DMS 273 (cell line): ENCODE measurements at regions not wholly inside any gene's neighbourhood (a gene's known extent, or its start where the extent isn't known, plus 50 kb on each side); places are given as distances from the start of the nearest gene placed in this dataset.
A peak's percentile ranks its signal among the peaks of the same experiment; 100 is the strongest.
"Not testable (repeated sequence)": the region's sequence is repeated elsewhere in the genome, so short reads cannot be mapped to it uniquely, and the experiment has no call there.

ENCODE experiments used
- DNase-seq: peaks from one replicate; lab custom pipeline; 2025; ENCODE audit not compliant: unreplicated experiment; lab: John Stamatoyannopoulos, UW

DNA sequence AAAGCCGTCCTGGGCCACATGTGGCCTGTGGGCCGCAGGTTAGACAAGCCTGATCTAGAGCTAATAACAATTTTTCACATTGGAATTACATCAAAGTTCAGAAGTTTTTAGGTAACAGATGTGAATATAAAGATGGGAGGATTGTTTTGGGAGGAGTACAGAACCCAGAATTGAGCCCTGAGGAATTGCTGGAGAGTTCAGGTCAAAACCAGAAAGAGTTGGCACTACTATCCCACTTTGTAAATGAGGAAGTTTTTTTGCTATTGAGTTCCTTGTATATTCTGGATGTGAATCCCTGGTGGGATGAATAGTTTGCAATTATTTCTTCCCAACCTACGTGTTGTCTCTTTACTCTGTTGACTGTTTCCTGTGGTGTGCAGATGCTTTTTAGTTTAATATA, 109.5 kb upstream of the LIPC start:
- no peak for DNase-seq

DNA sequence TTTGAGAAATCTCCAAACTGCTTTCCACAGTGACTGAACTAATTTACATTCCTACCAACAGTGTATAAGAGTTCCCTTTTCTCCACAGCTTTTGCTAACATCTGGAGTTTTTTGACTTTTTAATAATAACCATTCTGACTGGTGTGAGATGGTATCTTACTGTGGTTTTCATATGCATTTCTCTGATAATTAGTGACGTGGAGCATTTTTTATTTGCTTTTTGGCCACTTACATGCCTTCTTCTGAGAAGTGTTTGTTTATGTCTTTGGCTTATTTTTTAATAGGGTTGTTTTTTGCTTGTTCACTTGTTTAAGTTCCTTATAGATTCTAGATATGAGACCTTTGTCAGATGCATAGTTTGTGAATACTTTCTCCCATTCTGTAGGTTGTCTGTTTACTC, 108.5 kb upstream of the LIPC start:
- not testable (repeated sequence) for DNase-seq

DNA sequence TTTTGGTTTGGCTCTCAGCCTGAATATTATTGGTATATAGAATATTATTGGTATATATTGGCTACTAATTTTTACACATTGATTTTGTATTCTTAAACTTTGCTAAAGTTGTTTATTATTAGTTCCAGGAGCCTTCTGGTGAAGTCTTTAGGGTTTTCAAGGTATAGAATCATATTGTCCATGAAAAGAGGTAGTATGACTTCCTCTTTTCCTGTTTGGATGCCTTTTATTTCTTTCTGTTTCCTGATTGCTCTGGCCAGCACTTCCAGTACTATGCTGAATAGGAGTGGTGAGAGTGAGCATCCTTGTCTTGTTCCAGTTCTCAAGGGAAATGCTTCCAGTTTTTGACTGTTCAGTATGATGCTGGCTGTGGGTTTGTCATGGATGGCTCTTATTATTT, 107.3 kb upstream of the LIPC start:
- no peak for DNase-seq

DNA sequence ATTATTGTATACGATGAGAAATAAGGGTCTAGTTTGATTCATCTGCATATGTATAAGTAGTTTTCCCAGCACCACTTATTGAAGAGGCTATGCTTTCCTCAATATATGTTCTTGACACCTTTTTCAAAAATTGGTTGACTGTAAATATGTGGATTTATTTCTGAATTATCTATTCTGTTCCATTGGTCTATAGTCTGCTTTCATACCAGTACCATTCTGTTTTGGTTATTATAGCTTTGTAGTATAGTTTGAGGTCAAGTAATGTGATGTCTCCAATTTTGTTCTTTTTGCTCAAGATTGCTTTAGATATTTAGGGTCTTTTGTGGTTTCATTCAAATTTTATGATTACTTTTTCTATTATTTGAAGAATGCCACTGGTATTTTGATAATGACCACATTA, 103.8 kb upstream of the LIPC start:
- no peak for DNase-seq

DNA sequence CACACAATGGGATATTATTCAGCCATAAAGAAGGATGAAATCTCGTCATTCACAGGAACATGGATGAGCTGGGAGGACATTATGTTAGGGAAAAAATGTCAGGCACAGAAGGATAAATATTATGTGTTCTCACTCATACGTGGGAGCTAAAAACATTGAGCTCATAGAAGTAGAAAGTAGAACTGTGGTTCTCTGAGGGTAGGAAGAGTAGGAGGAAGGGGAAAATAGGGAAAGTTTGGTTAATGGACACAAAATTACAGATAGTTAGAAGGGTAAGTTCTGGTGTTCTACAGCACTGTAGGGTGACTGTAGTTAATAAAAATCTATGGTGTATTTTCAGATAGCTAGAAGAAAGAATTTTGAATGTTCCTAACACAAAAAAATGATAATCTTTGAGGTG, 102.6 kb upstream of the LIPC start:
- DNase-seq = no peak

DNA sequence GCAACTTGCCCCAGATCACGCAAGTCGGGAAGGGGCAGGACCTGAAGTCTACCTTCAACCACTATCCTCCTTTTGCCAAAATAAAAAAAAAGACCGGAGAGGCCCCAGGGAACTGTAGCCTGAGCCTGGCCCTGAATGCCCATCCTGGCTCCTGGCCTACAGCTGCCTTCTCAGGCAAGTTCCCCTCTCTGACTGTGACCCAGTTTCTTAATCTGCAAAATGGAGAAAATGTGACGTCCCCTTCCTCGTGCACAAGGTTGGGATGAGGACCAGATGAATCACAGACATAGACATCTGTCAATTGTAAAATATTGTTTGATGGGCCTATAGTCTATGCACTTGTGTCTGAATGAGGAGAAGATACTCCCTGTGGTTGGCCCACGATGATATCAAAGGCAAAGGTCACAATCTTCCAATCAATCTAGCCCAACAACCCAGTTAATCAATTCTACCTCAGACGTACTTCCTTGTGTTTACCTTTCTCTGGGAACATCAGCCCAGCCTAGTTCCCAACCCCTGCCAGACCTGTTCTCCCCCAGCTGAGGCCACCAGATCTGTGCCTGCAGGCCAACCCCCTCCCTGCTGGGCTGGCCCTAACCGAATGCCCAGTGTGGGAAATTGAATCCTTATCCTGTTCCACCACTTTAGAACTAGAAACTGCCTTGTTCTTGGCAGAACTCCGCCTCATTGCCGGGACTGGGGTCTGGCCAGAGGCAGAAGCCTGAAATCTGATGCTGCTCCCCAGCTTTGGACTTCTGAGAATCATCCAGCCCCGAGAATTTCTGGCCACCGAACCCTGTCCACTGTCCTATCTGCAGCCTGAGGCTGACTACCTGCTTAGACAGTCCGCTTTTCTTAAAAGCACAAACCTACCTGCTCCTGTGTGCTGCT, 101.8 kb upstream of the LIPC start:
- DNase-seq = no peak

DNA sequence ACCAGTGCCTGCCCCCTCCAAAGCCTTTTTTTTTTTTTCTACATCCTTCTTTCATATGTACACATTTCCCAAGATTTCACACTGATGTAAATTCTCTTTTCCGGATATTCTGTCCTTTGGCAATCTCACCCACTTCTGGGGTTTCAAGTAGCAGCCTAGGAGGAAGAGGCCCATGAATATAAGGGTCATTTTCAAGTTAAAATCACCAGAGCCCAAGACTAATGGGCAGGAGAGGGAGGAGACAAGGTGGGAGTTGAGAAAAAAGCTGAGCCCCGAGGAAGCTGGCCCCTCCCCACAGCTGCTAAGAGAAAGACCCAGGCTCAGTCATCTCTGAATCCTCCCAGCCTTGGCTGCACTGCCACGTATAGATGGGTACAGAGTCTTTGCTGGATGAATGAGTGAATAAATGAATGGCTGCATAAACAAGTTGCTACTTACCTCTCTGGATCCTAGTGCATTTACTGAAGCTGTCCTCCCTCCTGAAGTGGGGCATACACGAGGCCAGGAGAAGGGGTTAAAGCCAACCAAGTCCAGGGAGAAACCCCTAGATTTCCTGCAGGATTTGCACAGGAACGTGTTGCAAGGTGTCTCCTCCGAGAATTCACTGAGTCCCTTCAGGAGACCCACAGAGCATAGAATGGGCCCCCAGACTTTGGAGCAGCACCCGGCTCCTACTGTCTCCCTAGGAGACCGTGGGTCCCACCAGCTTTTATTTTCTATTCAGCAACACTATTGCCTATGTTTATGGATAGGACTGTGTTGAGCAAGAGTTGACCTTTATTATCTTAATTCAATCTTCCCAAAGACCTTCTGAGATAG, 100.8 kb upstream of the LIPC start:
- no peak for DNase-seq

DNA sequence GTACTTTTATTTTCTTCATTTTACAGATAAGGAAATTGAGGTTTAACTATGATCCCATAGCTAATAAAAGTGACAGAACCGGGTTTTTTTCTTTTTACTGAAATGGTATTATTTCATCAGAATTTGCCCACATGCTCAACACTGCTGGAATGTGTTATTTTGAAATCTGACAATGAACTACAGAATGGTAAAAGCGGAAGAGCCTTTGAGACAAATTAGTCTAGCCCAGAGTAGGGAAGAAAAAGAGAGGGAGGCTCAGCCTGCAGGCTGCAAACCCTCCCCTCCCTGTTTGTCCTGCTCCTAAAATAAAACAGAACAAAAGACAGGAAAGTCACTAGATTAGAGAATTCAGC, 100.3 kb upstream of the LIPC start:
- no peak for DNase-seq

DNA sequence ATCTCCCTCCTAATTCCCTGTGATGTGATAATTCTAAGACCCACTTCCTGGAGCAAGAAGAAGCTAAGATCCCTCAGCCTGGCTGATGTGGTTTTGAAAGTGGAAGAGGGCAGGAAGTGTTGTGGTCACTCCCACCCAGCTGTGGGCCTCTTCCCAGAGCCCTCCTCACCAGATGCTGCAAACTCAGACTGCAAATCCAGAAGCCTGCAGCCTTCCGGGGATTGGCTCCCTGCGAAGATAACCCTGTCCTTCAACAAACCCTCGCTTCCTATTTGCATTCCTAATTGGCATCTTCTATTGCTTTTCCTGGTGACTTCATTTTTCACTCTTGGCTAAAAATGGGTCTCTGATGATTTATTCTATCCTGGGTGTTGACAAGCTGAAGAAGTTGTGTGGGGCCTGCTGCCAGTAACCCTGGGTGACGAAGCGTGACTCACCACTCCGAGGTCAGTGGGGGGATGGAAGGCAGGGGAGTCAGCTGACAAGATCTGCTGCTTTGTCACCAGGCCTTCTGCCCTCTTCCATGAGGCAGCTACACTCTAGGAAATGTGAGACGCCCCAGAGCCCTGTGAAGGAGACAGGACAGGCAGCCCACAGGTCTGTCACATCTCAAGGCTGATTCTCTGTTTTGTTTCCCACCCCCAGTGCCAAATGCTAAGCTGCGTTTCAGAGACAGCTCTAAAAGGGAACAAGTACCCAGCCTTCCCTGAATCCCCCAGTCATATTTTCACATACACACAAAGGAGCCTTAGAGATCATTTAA, 99.7 kb upstream of the LIPC start:
- peak; percentile 98 for DNase-seq

DNA sequence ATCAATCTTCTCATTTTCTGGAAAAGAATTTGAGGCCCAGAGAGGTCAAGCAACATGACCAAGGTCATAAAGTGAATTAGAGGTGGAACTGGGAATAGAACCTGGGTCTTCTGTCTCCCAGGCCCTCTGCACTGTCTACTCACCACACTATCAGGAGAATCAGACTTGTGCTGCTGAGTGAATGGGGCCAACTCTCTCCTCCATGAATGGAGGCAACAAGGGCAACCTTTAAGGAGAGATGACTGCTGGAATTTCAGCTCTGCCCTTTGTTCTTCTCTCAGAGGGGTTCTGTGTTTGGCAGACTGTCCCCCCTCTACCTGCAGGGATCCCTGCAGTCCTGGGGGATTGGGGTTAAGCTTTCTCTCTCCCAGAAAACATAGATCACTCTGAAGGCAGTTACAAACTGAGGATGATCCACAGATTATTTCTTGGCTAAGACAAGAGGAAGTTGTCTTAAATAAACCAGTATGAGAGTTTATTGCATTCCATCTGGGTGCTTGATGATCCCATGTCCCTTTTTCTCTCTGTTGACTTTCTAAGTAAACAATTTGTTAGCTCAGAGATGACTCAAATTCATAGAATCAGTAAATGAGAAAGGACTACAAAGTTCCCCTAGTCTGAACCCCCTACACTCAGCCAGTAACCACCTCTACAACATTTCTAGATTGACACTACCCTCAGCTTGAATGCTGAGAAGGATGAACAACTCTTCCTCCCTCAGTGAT, 99.0 kb upstream of the LIPC start:
- DNase-seq = peak; percentile 26

DNA sequence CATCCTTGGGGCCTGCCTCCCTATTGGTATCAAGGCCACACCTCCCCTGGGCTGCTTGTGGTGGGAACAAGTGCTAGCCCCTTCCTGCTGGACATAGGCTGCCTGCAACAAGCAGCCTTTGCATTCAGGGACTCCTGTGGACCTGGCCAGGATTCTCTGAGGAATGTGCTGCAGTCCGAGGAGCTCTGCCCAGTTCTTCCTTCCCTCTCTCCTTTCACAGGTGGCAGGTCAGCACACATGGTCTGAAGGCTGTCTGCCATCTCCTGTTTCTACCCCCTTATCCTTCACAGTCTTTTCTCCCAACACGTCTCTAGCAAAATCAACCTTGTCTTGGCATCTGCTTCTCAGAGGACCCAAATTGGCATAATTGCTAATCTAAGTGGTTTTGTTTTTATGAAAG, 97.0 kb upstream of the LIPC start:
- no peak for DNase-seq

DNA sequence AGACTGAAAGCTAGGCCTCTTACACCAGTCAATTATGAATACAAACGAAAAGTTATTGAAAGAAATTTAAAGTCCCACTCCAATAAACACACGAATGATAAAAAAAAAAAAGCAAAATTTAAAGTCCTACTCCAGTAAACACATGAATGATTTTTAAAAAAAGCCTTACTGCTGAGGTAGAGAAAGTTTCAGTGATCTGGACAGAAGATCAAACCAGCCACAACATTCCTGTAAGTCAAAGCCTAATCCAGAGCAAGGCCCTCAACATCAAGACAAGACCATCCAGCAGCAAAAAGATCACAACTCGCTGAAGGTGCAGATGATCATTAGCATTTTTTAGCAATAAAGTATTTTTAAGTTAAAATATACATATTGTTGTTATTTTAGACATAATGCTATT, 95.6 kb upstream of the LIPC start:
- DNase-seq = no peak

DNA sequence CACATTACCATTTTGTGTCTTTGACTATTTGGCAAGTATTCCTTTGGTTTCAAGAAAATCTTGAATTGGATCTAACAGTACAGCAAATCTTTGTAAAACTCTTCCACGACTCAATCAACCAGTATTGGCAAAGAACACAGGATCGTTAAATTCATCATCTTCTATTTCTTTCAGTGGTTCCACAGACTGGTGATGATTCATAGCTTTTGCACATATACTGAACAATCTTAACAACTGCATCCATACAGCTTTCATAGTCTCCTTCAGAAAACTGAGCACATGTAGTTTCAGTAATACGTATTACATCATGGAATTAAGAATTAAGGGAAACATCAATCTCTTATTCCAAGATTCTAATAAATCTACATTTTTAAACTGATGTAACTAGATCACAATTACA, 91.6 kb upstream of the LIPC start:
- no peak for DNase-seq

DNA sequence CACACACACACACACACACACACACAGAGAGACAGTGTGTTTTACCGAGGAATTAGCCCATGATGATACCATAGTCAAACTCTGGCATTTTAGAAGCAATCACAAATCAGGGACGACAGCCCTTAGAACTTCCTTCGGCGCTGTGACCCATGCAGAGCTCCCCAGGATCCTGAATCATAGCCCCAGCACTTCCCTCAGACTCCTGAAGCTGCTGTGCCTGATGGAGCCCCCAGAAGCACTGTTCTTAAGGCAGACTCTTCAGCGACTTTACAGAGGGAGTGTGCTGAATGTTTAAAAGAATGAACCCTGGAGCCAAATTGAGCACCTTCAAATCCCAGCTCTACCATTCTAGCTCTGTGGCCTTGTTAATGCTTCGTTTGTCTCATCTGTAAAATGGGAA, 89.3 kb upstream of the LIPC start:
- DNase-seq = no peak

DNA sequence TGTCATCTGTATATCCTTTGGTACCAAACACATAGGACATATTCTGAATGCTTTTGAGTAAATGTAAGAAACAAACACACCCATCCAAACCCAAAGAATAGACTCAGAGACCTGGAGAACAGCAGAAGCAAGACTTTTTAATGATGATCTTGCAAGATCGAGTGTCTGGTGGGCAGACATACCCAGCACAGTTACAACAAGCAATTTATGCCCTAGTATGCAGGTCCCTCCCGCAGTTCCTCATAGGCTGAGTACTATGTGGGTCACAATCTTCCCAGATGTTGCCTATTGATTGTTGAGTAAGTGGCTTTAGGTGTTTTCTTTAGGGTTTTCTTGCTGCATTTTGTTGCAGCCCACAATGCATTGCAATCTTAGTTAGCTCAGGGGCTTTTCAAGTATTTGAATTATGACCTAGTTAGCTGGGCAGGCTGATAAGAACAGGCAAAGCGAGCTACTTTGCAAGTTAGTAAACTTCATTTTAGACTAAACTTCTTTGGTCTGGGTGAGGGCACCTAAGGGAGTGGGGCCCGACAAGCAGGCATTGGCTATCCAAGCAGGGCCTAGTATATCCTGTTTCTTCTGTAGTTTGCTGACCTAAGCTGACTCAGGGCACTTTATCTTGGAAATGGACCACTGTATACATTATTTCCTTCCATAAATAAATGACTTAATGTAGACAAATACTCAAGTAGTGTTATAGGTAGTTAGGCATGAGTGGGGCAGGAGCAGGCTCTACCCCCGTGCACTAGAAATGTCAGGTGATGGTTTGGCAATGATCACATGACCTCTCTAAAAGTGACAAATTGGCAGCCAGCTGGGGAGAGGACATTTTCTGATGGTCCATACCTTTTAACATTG, 87.3 kb upstream of the LIPC start:
- no peak for DNase-seq

DNA sequence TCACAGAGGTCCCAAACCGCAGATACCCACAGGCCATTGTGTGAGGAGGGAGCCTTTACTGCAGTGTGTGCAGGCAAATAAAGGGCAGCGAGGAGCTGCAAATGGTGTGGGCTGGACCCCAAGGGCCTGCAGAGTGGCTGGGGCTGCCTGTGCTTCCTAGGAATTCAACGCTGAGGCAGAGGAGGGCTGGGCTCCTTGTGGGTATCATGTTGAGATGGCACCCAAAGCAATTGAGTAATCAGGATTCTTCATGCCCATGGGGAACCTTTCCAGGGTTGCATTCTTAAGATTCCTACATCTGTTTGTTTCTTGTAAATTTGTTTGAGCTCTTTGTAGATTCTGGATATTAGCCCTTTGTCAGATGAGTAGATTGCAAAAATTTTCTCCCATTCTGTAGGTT, 85.4 kb upstream of the LIPC start:
- no peak for DNase-seq

DNA sequence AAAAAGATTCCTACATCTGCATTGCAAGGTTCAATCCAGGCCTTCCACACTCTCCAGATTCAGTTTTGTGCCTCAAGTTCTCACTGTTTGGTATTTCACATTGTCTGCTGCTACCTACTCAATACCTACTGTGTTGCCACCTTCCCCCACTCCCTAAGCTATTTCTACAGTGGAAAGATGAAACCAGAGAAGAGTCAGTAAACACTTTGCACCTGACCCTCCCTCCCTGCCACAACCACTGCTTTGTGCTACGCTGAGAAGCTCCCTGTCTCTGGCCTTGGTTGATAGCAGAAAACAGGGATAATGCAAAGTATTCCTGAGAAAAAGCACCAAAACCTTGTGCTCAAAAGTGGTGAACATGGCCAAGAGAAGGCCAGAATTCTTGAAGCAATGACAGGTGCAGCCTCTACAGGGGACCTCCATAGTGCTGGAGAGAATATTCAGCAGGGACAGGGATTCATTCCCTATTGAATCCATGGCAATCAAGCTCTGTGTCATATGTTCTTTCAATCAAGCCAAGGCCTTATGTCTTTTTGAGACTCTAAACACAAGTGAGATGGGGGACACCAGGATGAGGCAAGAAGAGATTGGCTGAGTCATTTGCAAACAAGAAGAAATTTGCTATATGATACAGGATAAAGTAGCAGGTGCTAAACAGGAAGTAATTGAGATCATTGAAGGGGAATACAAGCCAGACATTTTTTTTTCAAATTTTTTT, 83.5 kb upstream of the LIPC start:
- DNase-seq = no peak

DNA sequence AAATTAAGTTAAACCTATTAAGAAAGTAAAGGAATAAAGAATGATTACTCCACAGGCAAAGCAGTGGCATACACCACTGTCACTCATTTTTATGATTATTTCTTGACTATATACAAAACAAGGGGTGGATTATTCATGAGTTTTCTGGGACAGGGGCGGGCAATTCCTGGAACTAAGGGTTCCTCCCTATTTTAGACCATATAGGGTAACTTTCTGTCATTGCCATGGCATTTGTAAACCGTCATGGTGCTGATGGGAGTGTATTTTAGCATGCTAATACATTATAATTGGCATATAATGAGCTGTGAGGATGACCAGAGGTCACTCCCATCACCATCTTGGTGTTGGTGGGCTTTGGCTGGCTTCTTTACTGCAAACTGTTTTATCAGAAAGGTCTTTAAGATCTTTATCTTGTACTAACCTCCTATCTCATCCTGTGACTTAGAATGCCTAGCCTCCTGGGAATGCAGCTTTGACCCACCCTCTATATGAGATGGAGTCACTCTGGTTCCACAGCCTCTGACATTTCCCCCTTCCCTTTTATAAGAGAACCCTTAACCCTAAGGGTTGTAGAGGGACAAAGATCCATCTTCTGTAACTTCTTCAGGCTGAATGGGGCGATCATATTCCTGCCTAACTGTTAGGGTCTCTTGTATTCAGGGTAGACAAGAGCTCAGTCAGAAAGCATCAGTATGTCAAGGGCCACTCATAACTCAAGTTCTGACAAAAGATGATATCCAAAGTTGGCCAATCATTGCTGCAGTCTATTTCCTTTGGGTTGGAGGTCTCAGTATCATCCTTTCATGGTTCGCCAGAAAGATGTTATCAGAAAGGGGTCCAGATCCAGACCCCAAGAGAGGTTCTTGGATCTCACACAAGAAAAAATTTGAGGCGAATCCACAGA, 79.5 kb upstream of the LIPC start:
- DNase-seq = no peak
